Keratinocyte (primary cell): ENCODE measurements at regions not wholly inside any gene's neighbourhood (a gene's known extent, or its start where the extent isn't known, plus 50 kb on each side); places are given as distances from the start of the nearest gene placed in this dataset.

Experiments
- DNase-seq: peaks from one replicate; pipeline ENCODE4 v3.0.0-alpha.2; 2011; ENCODE audit warnings: low read depth, missing footprints, low spot score
- FAIRE-seq: peaks from 2 replicates; lab custom pipeline; 2011; peaks lifted over from hg19 to GRCh38; lab: Jason Lieb, UNC
- H2AFZ ChIP-seq: 2 replicates; pipeline ENCODE4 v1.6.0; 2012; ENCODE audit warnings: low read length, control low read depth, inconsistent platforms; ENCODE audit not compliant: control insufficient read depth
- H3K27ac ChIP-seq: 2 replicates; pipeline ENCODE4 v1.5.1; 2011; ENCODE audit warnings: low read length; ENCODE audit not compliant: control insufficient read depth, insufficient read depth
- H3K27me3 ChIP-seq: 3 replicates; pipeline ENCODE4 v1.6.0; 2011; ENCODE audit warnings: low read length; ENCODE audit not compliant: control insufficient read depth, insufficient read depth; ENCODE audit errors: extremely low read depth
- H3K36me3 ChIP-seq, 2 experiments: 2 replicates in 1 of 2; 3 replicates in 1 of 2; pipeline ENCODE4 v1.5.1; 2011; ENCODE audit warnings: low read length in 2 of 2, mild to moderate bottlenecking in 1 of 2; ENCODE audit not compliant: control insufficient read depth in 2 of 2, insufficient read depth in 2 of 2; ENCODE audit errors: extremely low read depth in 1 of 2
- H3K4me1 ChIP-seq: 3 replicates; pipeline ENCODE4 v1.5.1; 2011; ENCODE audit warnings: low read length; ENCODE audit not compliant: control insufficient read depth, insufficient read depth; ENCODE audit errors: extremely low read depth
- H3K4me2 ChIP-seq: 3 replicates; pipeline ENCODE4 v1.6.0; 2011; ENCODE audit warnings: low read depth, low read length; ENCODE audit not compliant: control insufficient read depth, insufficient read depth; ENCODE audit errors: extremely low read depth
- H3K4me3 ChIP-seq, 3 experiments: fragments of 200-600 bp in 1 of 3; sonication (generic) in 1 of 3; 2 replicates in 2 of 3; 3 replicates in 1 of 3; pipeline ENCODE4 v1.5.1; 2011 to 2016; ENCODE audit warnings: low read length in 3 of 3, mild to moderate bottlenecking in 3 of 3, control low read depth in 2 of 3, inconsistent platforms in 1 of 3, low read depth in 1 of 3, mixed read lengths in 1 of 3, mixed run types in 1 of 3, moderate library complexity in 1 of 3; ENCODE audit not compliant: control insufficient read depth in 2 of 3, insufficient read depth in 2 of 3; ENCODE audit errors: extremely low read depth in 1 of 3
- H3K79me2 ChIP-seq: 2 replicates; pipeline ENCODE4 v1.6.0; 2012; ENCODE audit warnings: low read length; ENCODE audit not compliant: control insufficient read depth, insufficient read depth
- H3K9ac ChIP-seq: 3 replicates; pipeline ENCODE4 v1.6.0; 2011; ENCODE audit warnings: low read length; ENCODE audit not compliant: control insufficient read depth, insufficient read depth; ENCODE audit errors: extremely low read depth
- H3K9me1 ChIP-seq: 3 replicates; pipeline ENCODE4 v1.6.0; 2011; ENCODE audit warnings: low read length; ENCODE audit not compliant: control insufficient read depth, insufficient read depth; ENCODE audit errors: extremely low read depth
- H3K9me3 ChIP-seq: 2 replicates; pipeline ENCODE4 v1.5.1; 2012; ENCODE audit warnings: low read depth, low read length; ENCODE audit not compliant: control insufficient read depth
- H4K20me1 ChIP-seq: 3 replicates; pipeline ENCODE4 v1.6.0; 2011; ENCODE audit warnings: low read length; ENCODE audit not compliant: control insufficient read depth, insufficient read depth; ENCODE audit errors: extremely low read depth
- CTCF ChIP-seq, 3 experiments: IDR thresholded peaks in 1 of 3; conservative IDR thresholded peaks in 1 of 3; optimal IDR thresholded peaks in 1 of 3; 2 replicates in 2 of 3; 3 replicates in 1 of 3; pipeline versions ENCODE3 to v1.5.1; 2011; ENCODE audit warnings: low read length in 3 of 3, mild to moderate bottlenecking in 3 of 3, moderate library complexity in 2 of 3, control low read depth in 1 of 3, inconsistent platforms in 1 of 3; ENCODE audit not compliant: insufficient read depth in 2 of 3; ENCODE audit errors: extremely low read depth in 1 of 3
- EZH2 ChIP-seq: IDR thresholded peaks from one replicate; pipeline ENCODE4 v1.6.1; 2012; ENCODE audit warnings: inconsistent platforms, mild to moderate bottlenecking, low read length, moderate library complexity
- dilution Hi-C: fragments of 300-500 bp; cut with MboI; formaldehyde crosslinking; loops from one replicate; pipeline ENCODE4 v1.7.0; 2020; ENCODE audit warnings: low sequenced_read_pairs; ENCODE audit not compliant: extremely low pct_ligation_motif_present

DNA sequence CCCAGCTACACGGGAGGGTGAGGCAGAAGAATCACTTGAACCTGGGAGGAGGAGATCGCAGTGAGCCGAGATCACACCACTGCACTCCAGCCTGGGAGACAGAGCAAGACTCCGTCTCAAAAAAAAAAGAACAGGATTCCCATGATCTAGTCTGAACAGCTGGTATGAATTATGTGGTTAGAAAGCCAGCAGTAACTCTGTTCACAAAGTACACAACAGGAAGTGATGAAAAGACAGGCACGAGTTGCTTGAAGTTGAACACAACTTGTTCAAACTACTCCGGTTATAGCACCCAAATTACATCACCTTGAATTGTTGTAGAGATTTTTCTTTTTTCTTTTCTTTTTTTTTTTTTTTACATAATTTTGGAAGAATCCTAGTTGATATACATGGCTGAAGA is 238.8 kb upstream of the RGS6 start:
- Histone ChIP-seq H3K4me2 (no peak overlapping the region), H3K4me3 (no peak overlapping the region), H4K20me1 (no peaks in the 10 kb centered on the region), H3K27me3 (no peaks in the 10 kb centered on the region), H3K4me1 (no peaks in the 10 kb centered on the region), H3K79me2 (no peaks in the 10 kb centered on the region), H2AFZ (no peak overlapping the region), H3K9me1 (no peaks in the 10 kb centered on the region), H3K27ac (no peak overlapping the region), H3K9ac (no peak overlapping the region), H3K9me3 (no peaks in the 10 kb centered on the region), H3K36me3 (peaks cover 0 to 10% of the 10 kb centered on the region in 2 experiments)
- FAIRE-seq (no peak), DNase-seq (no peak)
- dilution Hi-C loops: no loop called here
- TF ChIP-seq CTCF (optimal IDR thresholded peaks at IDR 0.05 in 1 of 3, IDR thresholded peaks at IDR 0.05 in 1 of 3, conservative IDR thresholded peaks at IDR 0.05 in 1 of 3; ENCODE audit: extremely low read depth in 1 of 3, insufficient read depth in 2 of 3, low read length in 3 of 3) (no peak), EZH2 (no peak)

GRCh38 chr14:71694591-71695530 is 237.4 kb upstream of the RGS6 start:
- Histone ChIP-seq H3K4me3 (no peak overlapping the region), H3K79me2 (no peaks in the 10 kb centered on the region), H3K27ac (no peak overlapping the region), H3K4me2 (no peak overlapping the region), H3K36me3 (peaks cover 0 to 13% of the 10 kb centered on the region in 2 experiments), H3K27me3 (no peaks in the 10 kb centered on the region), H3K9me3 (no peaks in the 10 kb centered on the region), H3K4me1 (no peaks in the 10 kb centered on the region), H3K9ac (no peak overlapping the region), H3K9me1 (no peaks in the 10 kb centered on the region), H4K20me1 (no peaks in the 10 kb centered on the region), H2AFZ (no peak overlapping the region)
- no peak for DNase-seq
- no peak for FAIRE-seq
- dilution Hi-C loops: no loop called here
- TF ChIP-seq EZH2 (no peak), CTCF (optimal IDR thresholded peaks at IDR 0.05 in 1 of 3, IDR thresholded peaks at IDR 0.05 in 1 of 3, conservative IDR thresholded peaks at IDR 0.05 in 1 of 3; ENCODE audit: extremely low read depth in 1 of 3, insufficient read depth in 2 of 3, low read length in 3 of 3) (no peak)
